GM23248 (cell line): ENCODE measurements at regions not wholly inside any gene's neighbourhood (a gene's known extent, or its start where the extent isn't known, plus 50 kb on each side); places are given as distances from the start of the nearest gene placed in this dataset.
"Not testable (repeated sequence)": the region's sequence is repeated elsewhere in the genome, so short reads cannot be mapped to it uniquely, and the experiment has no call there.

Experiments
- EZH2 ChIP-seq: fragments of 200-600 bp; sonication (generic); IDR thresholded peaks from 2 replicates; pipeline ENCODE4 v1.6.1; 2018; ENCODE audit warnings: antibody characterized with exemption, mild to moderate bottlenecking; ENCODE audit not compliant: insufficient read depth, poor library complexity, severe bottlenecking
- EZH2phosphoT487 ChIP-seq: fragments of 200-600 bp; sonication (generic); IDR thresholded peaks from 2 replicates; pipeline ENCODE4 v1.6.1; 2018; ENCODE audit warnings: antibody characterized with exemption, moderate library complexity, mild to moderate bottlenecking, low read depth; ENCODE audit not compliant: insufficient read depth

GRCh38 chr2:176929387-176929786, 283.2 kb upstream of the HNRNPA3 start:
- TF ChIP-seq EZH2, EZH2phosphoT487: not testable (repeated sequence)
